ENCODE measurements at regions not wholly inside any gene's neighbourhood (a gene's known extent, or its start where the extent isn't known, plus 50 kb on each side); places are given as distances from the start of the nearest gene placed in this dataset.

DNA sequence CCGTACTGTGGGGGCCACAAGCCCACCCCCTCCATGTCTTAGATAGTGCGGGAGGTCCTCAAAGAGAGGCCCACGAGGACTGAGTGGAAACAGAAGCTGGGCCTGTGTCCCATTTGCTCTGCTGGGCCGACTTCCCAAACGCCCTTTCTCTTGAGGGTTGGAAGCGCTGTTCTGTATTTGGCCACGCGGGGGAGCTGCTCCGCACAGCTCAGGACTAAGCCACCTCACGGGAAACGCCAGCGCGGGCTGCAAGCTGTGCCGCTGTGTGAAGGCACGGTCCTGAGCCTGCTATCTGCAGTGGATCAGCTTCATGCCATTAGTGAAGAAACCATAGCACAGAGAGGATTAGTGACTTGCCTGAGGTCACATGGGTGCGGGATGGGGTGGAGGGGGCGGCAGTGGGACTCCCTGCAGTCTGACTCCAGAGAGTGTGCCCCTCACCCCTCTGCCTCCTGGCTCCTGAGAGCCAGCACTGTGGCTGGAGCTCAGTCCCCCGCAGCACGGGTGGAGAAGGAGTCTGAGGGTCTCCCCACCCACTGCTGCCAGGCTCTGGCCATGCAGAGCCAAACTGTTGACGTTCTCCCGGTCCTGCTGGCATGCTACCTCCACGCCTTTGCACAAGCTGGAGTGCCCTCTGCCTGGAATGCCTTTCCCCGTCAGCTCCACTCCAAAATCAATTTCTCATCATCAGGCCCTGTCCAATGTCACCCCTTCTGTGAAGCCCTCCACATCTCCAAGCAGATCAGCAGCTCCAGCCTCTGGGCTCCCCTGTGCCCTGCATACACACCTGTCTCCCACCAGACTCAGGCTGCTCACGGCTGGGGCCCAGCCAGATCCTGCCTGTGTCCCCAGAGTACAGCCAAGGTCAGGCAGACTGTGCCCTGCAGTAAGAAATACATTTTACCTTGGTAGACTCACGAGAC, 51.5 kb upstream of the LRRC32 start:
- peak; percentile 82 for DNase-seq

DNA sequence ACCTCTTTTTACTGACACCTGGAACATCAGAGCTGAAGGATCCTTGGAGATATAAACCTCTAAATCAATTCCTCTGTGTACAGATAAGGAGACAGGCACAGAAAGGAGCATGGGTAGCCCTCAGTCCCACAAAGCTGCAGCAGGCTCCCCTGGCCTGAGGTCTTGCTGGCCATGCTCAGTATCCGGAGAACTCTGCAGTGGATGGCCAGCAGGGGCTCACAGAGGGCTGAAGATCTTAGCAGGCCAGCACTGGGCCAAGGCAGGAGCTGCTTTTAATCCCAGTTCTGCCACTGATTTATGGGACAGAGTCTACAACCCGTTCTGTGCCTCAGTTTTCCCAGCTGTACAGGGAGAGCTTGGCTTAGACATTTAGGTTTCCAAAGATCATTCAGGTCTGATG, 52.6 kb upstream of the LRRC32 start:
- no peak for DNase-seq

GRCh38 chr11:76723548-76723947, 53.0 kb upstream of the LRRC32 start:
- DNase-seq, result no peak

GRCh38 chr11:76724171-76724768, 53.7 kb upstream of the LRRC32 start:
- no peak for DNase-seq

- DNase-seq, result no peak
Observed at GRCh38 chr11:76728227-76728626, 54.9 kb upstream of the TSKU start.

DNA sequence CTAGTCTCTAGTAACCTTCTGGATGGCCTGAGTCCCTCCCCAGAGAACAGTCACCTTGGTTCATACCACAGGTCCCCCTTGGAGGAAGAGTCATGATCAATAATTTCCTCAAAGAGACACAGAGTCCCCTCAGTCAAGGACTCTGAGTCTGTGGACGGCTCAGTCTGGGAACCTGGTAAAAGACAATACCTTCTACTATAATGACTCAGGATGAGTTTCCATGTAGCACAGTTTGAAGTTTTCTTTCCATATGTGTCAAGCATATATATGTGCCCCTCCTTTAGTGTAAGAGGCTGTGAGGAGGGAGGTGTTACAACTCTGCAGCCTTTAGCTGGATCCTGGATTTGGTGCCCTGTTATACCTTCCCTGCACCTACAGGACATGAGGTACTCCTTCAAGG, 54.4 kb upstream of the TSKU start:
- DNase-seq, result no peak

- DNase-seq, result no peak
Observed at GRCh38 chr11:76729214-76729613, 53.9 kb upstream of the TSKU start.

DNA sequence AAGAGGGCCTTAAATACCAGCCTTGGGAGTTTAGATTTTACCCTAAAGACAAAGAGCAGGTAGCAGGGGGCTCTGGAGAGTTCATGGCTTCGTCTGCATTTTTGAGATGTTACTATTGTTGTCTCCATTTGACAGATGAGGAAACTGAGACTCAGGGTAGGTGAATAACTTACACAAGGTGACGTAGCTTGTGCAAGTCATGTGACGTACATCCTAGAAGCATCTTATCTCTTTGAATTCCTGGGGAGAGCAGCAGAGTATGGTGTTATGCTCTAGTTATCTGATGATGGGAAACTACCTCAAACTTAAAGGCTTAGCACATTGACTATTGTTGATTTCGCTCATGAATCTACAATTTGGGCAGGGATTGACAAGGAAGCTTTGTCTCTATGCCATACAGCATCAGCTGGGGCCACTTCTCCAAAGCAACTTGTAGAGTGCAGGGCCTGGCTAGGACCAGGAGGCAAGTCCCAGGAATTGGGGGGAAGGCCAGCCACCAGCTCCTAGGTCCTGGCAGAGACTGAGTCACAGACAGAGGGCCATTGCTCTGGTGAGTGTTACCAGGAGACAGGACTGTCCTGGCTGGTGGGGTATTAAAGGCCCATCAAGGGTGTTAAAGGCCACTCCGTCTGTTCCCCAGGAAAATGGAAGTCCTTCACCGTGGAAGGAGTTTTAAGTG, 52.1 kb upstream of the TSKU start:
- DNase-seq, result no peak

GRCh38 chr11:76732643-76733042, 50.5 kb upstream of the TSKU start:
- DNase-seq, result no peak

All from right hindlimb (tissue), 1 donor.